OCI-LY3 (cell line): ENCODE measurements at regions not wholly inside any gene's neighbourhood (a gene's known extent, or its start where the extent isn't known, plus 50 kb on each side); places are given as distances from the start of the nearest gene placed in this dataset.

Experiments
- EZH2phosphoT487 ChIP-seq: fragments of 200-600 bp; shearing (Covaris generic); IDR thresholded peaks from 2 replicates; pipeline ENCODE4 v1.6.1; 2018; ENCODE audit warnings: antibody characterized with exemption, mixed run types, low read depth
- TF ChIP-seq, protein P1 (sequence below): fragments of 200-600, 300-600 bp; sonication (generic); IDR thresholded peaks from 2 replicates; pipeline ENCODE4 v1.5.1; 2014; ENCODE audit warnings: antibody characterized with exemption, low read length, low read depth

DNA sequence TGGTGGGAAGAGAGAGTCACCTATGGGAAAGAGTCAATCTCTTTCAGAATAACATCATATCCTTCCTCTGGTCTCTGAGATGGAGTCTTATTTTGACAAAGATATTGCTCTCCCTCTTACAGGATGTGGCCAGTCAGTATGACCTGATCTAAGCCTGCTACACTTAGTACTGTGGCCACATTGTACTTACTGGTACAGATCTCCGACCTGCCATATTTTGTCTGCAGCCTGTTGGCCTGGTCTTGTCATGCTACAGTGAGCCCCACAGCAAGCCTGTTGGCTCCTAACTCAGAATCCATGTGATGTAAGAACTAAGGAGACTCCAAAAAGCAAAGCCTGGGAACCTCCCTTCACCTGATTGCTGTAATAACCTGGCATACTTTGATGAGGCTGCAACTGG is 377.8 kb downstream of the SFMBT2 start:
- TF ChIP-seq, protein P1, sequence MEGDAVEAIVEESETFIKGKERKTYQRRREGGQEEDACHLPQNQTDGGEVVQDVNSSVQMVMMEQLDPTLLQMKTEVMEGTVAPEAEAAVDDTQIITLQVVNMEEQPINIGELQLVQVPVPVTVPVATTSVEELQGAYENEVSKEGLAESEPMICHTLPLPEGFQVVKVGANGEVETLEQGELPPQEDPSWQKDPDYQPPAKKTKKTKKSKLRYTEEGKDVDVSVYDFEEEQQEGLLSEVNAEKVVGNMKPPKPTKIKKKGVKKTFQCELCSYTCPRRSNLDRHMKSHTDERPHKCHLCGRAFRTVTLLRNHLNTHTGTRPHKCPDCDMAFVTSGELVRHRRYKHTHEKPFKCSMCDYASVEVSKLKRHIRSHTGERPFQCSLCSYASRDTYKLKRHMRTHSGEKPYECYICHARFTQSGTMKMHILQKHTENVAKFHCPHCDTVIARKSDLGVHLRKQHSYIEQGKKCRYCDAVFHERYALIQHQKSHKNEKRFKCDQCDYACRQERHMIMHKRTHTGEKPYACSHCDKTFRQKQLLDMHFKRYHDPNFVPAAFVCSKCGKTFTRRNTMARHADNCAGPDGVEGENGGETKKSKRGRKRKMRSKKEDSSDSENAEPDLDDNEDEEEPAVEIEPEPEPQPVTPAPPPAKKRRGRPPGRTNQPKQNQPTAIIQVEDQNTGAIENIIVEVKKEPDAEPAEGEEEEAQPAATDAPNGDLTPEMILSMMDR: no peak
- TF ChIP-seq EZH2phosphoT487: no peak
